ENCODE measurements at regions not wholly inside any gene's neighbourhood (a gene's known extent, or its start where the extent isn't known, plus 50 kb on each side); places are given as distances from the start of the nearest gene placed in this dataset.

- TF ChIP-seq GATA3 (IDR thresholded peaks at IDR 0.05; ENCODE audit: low read depth, low read length) (no peak), GATA2 (IDR thresholded peaks at IDR 0.05; ENCODE audit: low read depth, low read length) (no peak)
These were observed 60.5 kb downstream of the DDIT4L start for GRCh38 chr4:100129774-100130173.

Data from SH-SY5Y (cell line).